GM19035 (cell line): ENCODE measurements at regions not wholly inside any gene's neighbourhood (a gene's known extent, or its start where the extent isn't known, plus 50 kb on each side); places are given as distances from the start of the nearest gene placed in this dataset.
"Not testable (repeated sequence)": the region's sequence is repeated elsewhere in the genome, so short reads cannot be mapped to it uniquely, and the experiment has no call there.

Source experiments
- ATAC-seq: cut with Tn5 transposase; IDR thresholded peaks from one replicate; pipeline ENCODE4 v1.9.1; 2021; ENCODE audit not compliant: unreplicated experiment

DNA sequence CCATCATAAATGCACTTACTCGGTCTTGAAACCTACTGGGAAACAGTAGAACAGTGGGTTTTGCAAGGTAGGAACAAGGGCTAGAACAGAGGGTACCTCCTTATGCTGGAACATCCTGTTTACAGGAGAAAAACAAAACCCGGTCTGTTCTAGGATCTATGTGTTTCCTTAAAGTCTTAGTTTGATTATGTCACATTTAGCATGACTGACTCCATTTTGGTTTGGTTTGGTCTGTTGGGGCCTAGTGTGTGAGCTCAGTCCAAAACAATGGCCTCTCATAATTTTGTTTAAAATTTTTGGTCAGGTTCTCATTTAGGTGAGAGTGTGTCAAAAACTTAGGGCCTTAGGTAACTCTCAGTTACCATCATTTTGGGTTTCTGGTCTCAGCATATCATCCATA is 96.3 kb upstream of the TRIM24 start:
- no peak for ATAC-seq

GRCh38 chr7:138366137-138366536 is 93.9 kb upstream of the TRIM24 start:
- not testable (repeated sequence) for ATAC-seq

DNA sequence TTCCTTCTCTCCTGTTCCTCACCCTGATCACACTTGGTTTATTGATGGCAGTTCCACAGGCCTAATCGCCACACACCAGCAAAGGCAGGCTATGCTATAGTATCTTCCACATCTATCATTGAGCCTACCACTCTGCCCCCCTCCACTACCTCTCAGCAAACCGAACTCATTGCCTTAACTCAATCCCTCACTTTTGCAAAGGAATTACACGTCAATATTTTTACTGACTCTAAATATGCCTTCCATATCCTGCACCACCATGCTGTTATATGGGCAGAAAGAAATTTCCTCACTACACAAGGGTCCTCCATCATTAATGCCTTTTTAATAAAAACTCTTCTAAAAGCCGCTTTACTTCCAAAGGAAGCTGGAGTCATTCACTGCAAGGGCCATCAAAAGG is 93.4 kb upstream of the TRIM24 start:
- not testable (repeated sequence) for ATAC-seq

DNA sequence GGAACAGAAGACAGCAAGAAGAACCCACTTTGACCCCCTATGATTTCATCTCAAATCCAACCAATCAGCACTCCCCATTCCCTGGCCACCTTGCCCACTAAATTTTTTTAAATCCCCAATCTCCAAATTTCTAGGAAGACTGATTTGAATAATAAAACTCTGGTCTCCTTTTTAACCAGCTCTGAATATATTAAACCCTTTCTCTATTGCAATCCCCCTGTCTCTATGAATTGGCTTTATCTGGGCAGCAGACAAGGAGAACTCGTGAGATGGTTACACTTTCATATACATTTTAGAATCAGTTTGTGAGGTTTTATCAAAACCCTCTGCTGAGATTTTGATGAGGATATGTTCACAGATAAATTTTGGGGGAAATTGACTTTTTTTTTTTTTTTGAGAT is 90.3 kb upstream of the TRIM24 start:
- no peak for ATAC-seq

DNA sequence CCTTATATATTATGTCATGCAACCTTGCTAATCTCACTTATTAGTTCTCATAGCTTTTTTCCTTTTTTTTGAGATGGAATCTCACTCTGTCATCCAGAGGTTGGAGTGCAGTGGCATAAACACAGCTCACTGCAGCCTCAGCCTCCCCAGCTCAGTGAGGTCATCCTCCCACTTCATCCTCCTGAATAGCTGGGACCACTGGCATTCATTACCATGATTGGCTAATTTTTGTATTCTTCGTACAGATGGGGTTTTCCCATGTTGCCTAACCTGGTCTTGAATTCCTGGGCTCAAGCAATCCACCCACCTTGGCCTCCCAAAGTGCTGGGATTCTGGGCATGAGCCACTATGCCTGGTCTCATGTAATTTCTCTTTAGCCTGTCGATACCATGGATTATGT is 89.1 kb upstream of the TRIM24 start:
- ATAC-seq = no peak

- no peak for ATAC-seq
These were observed 85.9 kb upstream of the TRIM24 start for GRCh38 chr7:138374119-138374693.

- no peak for ATAC-seq
These were observed 82.8 kb upstream of the TRIM24 start for GRCh38 chr7:138377306-138377705.

DNA sequence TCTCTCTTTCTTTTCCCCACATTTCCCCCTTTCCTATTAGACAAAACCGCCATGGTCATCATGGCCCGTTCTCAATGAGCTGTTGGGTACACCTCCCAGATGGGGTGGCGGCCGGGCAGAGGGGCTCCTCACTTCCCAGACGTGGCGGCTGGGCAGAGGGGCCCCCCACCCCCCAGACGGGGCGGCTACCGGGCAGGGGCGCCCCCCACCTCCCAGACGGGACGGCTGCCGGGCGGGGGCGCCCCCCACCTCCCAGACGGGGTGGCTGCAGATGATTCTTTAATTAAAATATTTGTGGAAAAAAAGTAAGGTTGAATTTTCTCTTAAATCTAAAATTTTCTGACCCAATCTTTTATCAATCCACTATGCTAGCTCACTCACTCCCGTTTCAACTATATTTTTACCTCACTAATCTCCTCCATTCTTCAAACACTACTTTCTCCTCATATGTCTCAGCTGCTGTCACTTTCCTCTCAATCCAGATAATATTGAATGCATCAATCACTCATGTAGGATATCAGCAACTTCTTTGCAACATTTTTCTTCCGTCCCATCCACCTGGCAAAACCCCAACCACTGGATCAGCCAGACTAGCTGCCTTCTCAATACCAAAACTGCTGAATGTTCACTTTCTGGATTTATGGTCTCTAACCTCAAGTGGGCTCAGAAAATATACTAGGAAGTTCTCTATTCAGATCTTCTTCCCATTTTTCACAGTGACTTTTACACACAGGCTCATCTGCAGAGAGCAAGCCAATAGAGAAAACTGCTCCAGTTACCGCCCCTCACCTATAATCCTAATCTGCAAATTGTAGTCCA is 81.1 kb upstream of the TRIM24 start:
- ATAC-seq = no peak

DNA sequence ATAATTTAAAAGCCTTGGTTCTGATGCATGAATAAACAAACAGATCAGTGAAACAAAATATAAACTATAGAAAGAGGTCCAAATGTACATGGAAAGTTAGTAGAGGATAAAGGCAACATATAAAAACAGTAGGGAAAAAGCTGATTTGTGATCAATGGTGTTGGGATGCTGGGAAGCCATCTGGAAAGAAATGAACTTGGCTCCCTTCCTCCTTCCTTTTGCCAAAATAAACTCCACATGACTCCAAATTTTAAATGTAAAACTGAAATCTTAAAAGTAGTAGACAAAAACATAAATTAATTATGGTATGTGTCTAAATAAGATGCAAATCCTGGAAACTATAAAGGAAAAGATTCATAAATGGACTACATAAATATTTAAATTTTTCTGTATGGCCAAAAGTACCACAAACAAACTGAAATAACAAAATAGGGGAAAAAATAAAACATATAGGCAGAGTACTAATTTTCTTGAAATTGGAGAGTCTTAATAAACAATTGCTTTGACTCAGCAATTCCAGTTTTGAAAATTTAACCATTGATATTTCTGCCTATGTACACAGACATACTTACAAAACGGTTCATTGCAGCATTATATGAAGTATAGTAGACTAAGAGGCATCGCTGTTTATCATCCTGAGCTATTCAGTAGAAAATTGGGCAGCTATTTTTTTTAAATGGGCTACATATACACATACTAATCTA is 77.0 kb upstream of the TRIM24 start:
- no peak for ATAC-seq

GRCh38 chr7:138386821-138387220 is 73.2 kb upstream of the TRIM24 start:
- ATAC-seq = no peak

DNA sequence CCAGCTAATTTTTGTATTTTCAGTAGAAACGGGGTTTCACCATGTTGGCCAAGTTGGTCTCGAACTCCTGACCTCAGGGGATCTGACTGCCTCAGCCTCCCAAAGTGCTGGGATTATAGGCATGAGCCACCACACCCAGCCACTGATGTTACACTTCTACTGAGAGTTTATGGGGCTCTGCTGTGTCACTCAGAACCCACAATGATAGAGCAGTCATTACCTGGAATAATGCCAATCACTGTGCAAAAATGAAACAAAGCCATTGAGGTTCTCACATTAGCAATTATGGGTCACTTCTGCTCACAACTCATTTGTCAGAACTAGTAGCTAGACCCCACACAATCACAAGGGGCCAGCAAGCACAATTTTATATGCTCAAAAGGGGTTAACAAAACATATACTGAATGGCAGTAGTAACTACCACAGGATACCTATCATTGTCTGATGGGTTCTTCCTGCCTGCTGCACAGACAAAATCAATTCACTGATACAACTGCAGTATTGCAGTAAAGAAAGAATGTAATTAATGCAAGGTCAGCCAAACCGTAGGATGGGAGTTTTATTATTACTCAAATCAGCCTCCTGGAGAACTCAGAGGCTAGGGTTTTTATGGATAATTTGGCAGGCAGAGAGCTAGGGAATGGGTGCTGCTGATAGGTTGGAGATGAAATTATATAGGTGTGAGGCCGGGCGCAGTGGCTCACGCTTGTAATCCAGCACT is 72.1 kb upstream of the TRIM24 start:
- ATAC-seq = no peak

DNA sequence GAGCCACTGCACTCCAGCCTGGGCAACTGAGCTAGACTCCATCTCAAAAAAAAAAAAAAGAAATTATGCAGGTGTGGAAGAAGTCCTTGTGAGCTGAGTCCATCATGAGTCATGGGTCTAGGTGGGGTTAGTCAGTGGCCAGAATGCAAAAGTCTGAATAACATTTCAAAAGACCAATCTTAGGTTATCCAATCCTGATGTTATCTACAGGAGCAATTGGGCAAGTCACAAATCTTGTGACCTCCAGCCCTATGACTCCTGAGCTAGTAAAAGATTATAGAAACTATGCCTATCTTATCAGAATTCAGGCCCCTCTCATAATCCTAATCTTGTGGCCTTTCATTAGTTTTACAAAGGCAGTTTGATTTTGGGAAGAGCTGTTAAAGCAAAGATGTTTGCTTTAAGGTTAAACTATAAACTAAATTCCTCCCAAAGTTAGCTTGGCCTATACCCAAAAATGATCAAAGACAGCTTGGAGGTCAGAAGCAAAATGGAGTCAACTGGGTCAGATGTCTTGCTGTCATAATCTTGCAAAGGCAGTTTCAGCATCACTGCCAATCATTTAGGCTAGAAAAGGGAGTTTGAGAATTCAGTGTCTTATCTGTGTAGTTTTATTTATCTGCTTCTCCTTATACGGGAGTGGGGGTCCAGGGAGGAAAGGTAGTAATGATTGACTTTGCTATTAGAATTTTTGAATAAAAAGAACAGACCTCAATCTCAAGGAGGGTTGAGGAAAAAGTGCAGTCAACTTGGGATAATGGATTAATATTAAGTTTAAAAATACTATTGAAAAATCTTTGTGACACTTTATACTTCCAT is 71.2 kb upstream of the TRIM24 start:
- no peak for ATAC-seq

DNA sequence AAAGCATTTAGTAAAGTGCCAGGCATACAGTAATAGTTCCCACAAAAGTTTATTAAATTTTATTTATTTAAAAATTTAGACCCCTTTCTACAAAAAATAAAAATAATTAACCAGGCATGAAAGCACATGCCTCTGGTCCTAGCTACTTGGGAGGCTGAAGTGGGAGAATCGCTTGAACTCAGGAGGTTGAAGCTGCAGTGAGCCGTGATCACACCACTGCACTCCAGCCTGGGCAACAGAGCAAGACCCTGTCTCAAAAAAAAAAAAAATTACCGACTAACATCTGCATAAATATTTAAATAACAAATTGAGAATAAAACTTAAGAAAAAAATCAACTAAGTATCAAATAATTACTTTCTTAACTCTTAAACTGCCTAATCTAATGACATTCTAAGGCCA is 64.3 kb upstream of the TRIM24 start:
- ATAC-seq = no peak

DNA sequence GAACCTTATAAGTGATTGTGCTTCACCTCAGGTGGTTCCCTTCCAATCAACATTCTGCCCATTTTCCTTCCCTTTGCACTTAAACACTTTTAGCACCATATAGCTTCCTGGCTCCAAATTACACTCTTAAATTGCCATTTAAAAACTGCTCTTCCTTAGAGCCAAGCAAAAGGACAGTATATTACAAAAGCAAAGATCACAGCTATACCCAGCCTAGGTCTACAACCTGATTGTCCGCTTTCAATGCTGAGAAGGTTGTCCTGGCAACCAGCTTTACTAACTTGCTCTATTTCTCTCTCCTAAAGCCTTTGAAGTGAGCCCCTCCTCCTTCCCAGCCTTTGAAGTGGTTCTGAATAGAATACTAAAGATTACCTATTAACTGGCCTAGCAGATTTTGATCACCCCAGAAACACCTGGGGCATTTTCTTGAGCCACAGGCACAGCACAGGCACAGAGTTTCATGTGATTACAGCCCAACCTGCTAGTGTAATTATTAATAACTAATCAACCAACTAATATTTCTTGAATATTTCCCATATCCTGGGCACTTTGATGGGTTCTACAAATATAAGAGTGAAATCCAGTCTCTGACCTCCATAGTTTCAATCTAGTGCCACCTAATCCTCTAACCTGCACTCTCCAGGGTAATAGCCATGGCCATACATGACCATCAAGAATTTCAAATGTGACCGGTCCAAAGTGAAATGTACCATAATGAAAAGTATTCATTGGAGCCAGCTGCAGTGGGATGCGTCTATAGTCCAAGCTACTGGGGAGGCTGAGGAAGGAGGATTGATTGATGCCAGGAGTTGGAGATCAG is 63.6 kb upstream of the TRIM24 start:
- peak; percentile 71 for ATAC-seq

- ATAC-seq = not testable (repeated sequence)
These were observed 63.0 kb upstream of the TRIM24 start for GRCh38 chr7:138397071-138397433.

GRCh38 chr7:138398857-138399256 is 61.2 kb upstream of the TRIM24 start:
- ATAC-seq = no peak

- no peak for ATAC-seq
These were observed 59.6 kb upstream of the TRIM24 start for GRCh38 chr7:138400400-138400886.

DNA sequence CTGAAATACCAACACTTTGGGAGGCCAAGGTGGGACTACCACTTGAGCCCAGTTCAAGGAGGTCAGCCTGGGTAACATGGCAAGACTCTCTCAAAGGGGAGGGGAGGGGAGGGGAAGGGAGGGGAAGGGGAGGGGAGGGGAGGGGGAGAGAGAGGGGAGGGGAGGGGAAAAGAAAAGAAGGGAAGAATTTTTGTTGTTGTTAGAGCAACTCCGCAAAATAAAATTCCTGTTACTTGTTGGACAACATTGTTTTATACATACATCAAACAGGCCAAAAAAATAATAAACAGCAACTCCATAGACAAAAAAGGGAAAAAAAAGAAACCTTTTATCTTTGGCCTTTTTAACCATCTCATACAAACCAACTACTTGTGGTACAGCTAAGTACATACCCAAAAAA is 57.3 kb upstream of the TRIM24 start:
- no peak for ATAC-seq

- no peak for ATAC-seq
These were observed 54.6 kb upstream of the TRIM24 start for GRCh38 chr7:138405496-138405895.

DNA sequence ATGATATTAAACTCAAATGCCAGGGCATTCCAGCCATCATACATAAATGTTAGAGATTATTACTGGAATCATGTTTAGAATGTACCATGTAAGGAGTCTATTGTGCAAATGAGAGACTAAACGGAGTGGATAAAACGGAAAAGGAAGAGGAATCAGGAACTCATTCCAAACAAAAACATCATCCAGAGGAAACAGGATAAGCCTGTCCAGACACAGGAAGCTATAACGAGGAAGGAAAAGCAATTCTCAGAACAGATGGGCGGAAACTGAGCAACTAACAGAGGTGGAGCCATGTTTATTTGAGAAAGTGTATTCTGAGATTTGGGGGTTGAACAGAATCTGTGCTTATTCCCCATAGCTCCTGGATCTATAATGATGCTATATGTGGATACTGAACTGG is 52.3 kb upstream of the TRIM24 start:
- ATAC-seq = no peak
